ENCODE measurements at regions not wholly inside any gene's neighbourhood (a gene's known extent, or its start where the extent isn't known, plus 50 kb on each side); places are given as distances from the start of the nearest gene placed in this dataset.

DNA sequence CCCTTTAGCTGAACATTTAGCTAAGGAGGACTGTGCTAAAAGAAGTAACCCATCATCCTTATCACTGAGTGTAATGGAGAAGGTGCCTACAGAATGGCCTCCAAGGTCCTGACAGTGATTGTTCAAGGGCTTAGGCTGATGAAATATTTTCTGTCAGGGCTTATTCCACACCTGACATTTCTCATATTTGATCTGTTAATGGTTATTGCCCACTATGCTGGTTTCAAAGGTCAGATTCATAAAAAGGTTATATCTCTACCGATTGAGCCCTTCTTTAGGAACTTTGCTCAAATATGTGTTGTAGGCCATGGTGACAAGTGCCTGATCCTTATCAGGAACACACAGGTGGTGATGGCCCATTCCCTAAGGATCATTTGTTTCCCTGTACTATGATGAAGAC, 766.4 kb upstream of the ADGRL2 start:
- TF ChIP-seq CTCF (IDR thresholded peaks at IDR 0.05 in 4 of 5, conservative IDR thresholded peaks at IDR 0.05 in 1 of 5) (no peak), POLR2A (IDR thresholded peaks at IDR 0.05) (no peak)
